AG04450 (cell line): ENCODE measurements at regions not wholly inside any gene's neighbourhood (a gene's known extent, or its start where the extent isn't known, plus 50 kb on each side); places are given as distances from the start of the nearest gene placed in this dataset.

Experiments used
- CTCF ChIA-PET: fragments of 300-600, 350-600 bp; formaldehyde crosslinking; extraction: SDS; loops from one replicate; lab custom pipeline; 2022; ENCODE audit warnings: antibody characterized with exemption, inconsistent platforms; lab: Charles Lee
- POLR2A ChIA-PET: fragments of 350-600 bp; formaldehyde crosslinking; extraction: SDS; loops from one replicate; lab custom pipeline; 2021; ENCODE audit warnings: antibody characterized with exemption, inconsistent platforms; lab: Yijun Ruan, JAX
- DNase-seq: peaks from one replicate; pipeline ENCODE4 v3.0.0-alpha.2; 2011; ENCODE audit warnings: low read depth, low spot score
- H3K27ac ChIP-seq: one replicate; pipeline ENCODE4 v1.5.1; 2012; ENCODE audit warnings: low read depth, low read length, control low read depth
- H3K27me3 ChIP-seq: one replicate; pipeline ENCODE4 v1.6.0; 2012; ENCODE audit warnings: low read length; ENCODE audit not compliant: control insufficient read depth, insufficient read depth
- H3K4me3 ChIP-seq: 2 replicates; pipeline ENCODE4 v1.5.1; 2011; ENCODE audit warnings: mild to moderate bottlenecking, low read depth, low read length, control low read depth
- H3K9me3 ChIP-seq: 2 replicates; pipeline ENCODE4 v1.5.1; 2012; ENCODE audit warnings: low read length; ENCODE audit not compliant: control insufficient read depth, insufficient read depth
- CTCF ChIP-seq: IDR thresholded peaks from 2 replicates; pipeline ENCODE4 v1.5.1; 2011; ENCODE audit warnings: low read depth, low read length, control low read depth, inconsistent platforms

DNA sequence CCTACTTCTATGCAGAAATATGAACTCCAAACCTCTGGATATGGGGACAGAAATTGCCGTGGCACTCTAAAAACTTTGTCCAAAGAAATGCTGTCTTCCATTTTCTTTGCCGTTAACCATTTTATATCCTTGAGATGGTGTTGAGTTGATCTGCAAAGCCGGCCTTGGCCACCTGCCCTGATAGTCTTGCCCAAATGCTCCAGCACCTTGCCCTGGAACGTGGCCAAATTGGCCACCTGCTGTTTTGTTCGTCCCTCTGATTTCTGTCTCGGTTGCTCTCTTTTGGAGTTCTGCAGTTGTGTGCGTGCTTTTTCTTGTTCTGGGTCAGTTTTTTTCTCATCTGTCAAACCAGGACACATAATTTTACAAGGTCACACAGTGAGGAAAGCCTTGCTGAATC is 239.7 kb upstream of the GMDS start:
- H3K9me3 ChIP-seq = peaks cover 14% of the 10 kb centered on the region
- POLR2A ChIA-PET = no interaction called here
- CTCF ChIA-PET = no interaction called here
- H3K27ac ChIP-seq = no peak overlapping the region
- no peak for DNase-seq
- no peak overlapping the region for H3K4me3 ChIP-seq
- peaks cover 8% of the 10 kb centered on the region for H3K27me3 ChIP-seq
- TF ChIP-seq CTCF = no peak

DNA sequence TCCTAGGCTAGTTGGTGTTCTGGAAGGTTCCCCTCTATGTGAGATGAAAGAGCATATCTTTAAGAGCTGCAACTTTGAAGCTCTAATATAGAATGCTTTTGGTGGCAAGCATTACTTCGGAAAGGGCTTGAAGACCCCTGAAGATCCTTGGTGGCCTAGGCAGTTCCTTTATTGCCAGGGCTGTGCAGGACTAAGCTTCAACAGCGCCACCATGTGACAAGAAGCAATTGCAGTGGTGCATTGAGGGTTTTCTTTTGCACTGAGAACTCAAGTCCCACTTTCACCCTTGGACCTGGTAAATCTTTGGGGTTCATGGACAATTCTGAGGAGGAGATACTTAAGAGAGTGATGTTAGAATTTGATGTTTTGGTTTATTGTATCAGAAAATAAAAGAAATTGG is 237.4 kb upstream of the GMDS start:
- no peak for TF ChIP-seq CTCF
- H3K4me3 ChIP-seq = no peak overlapping the region
- H3K27me3 ChIP-seq = peaks cover 19% of the 10 kb centered on the region
- H3K9me3 ChIP-seq = peaks cover 14% of the 10 kb centered on the region
- ChIA-PET CTCF (interaction anchor here (0.9 to 1.0 kb wide), 2 partner anchors 12 to 34 kb away, joined by 3 to 5 read pairs; no protein-coding TSS in a partner anchor), POLR2A (no interaction called here)
- no peak overlapping the region for H3K27ac ChIP-seq
- DNase-seq = no peak

- H3K27me3 ChIP-seq = peaks cover 22% of the 10 kb centered on the region
- no peak overlapping the region for H3K27ac ChIP-seq
- ChIA-PET POLR2A (no interaction called here), CTCF (no interaction called here)
- no peak overlapping the region for H3K4me3 ChIP-seq
- DNase-seq = no peak
- peaks cover 14% of the 10 kb centered on the region for H3K9me3 ChIP-seq
- no peak for TF ChIP-seq CTCF
Measured at GRCh38 chr6:2481307-2481706, 235.9 kb upstream of the GMDS start.

- Histone ChIP-seq H3K27me3 (peaks cover 22% of the 10 kb centered on the region), H3K9me3 (peaks cover 14% of the 10 kb centered on the region), H3K4me3 (no peak overlapping the region), H3K27ac (no peak overlapping the region)
- ChIA-PET CTCF (no interaction called here), POLR2A (no interaction called here)
- no peak for DNase-seq
- no peak for TF ChIP-seq CTCF
Measured at GRCh38 chr6:2480267-2480966, 235.0 kb upstream of the GMDS start.

- H3K27me3 ChIP-seq = peaks cover 22% of the 10 kb centered on the region
- ChIA-PET CTCF (no interaction called here), POLR2A (no interaction called here)
- H3K27ac ChIP-seq = no peak overlapping the region
- H3K4me3 ChIP-seq = no peak overlapping the region
- peaks cover 8% of the 10 kb centered on the region; the same call in 1 of the 2 replicates for H3K9me3 ChIP-seq
- TF ChIP-seq CTCF = no peak
- DNase-seq = no peak
Measured at GRCh38 chr6:2478200-2478599, 232.8 kb upstream of the GMDS start.
